ENCODE measurements at regions not wholly inside any gene's neighbourhood (a gene's known extent, or its start where the extent isn't known, plus 50 kb on each side); places are given as distances from the start of the nearest gene placed in this dataset.

DNA sequence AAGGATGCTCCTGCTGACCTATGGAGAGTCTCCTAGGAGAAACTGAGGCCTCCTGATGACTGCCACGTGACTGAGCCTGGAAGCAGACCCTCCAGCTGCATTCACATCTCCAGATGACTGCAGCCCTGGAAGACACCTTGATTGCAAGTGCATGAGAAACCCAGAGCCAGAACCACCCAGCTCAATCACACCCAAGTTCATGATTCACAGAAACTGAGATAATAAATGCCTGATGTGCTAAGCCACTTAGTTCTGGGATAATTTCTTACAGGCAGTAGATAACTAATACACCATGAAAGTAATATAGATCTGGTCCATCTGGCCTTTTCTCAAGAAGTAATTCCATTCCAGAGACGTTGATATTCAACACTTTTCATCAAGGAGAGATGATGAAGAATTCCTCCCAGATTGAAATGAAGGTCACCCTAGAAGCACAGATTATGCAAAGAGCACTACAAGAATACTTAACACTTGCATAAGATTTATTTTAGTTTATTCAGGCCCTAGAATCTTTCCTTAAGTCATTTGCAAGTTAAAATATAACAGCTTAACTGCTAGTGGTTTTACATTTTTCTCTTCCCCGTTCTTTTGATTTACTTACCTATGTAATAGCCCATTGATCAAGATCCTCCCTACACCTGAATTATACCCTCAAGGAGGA lies 208.2 kb upstream of the INHBA start:
- Mint-ChIP-seq H3K4me3 (no peak overlapping the region), H3K27ac (no peak overlapping the region), H3K9me3 (no peaks in the 10 kb centered on the region), H3K27me3 (peaks cover 16% of the 10 kb centered on the region), H3K4me1 (no peaks in the 10 kb centered on the region), H3K36me3 (ENCODE audit: low read depth) (no peaks in the 10 kb centered on the region)
- ATAC-seq (replicated peaks), result no peak

DNA sequence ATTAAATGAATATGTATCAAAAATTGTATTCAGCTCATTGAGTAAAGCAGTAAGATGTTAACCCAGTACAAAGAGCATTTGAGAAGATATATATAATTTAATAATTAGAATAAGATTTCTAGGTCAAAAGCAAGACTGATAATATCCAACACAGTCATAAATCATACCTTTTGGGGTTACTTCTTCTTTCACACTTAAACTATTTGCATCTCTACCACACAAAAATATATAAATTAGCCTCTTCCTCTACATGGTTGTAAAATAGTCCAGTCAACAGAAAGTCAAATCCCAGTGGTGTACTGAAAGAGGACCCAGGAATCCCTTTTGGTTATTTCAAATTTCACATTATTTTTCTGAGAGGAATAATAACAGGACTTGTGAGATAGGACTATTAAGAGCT lies 204.6 kb upstream of the INHBA start:
- H3K27ac Mint-ChIP-seq, result no peak overlapping the region
- H3K36me3 Mint-ChIP-seq (ENCODE audit: low read depth), result no peaks in the 10 kb centered on the region
- ATAC-seq (replicated peaks), result no peak
- no peaks in the 10 kb centered on the region for H3K4me1 Mint-ChIP-seq
- no peak overlapping the region for H3K4me3 Mint-ChIP-seq
- peaks cover 4% of the 10 kb centered on the region for H3K9me3 Mint-ChIP-seq
- peaks cover 14% of the 10 kb centered on the region for H3K27me3 Mint-ChIP-seq

DNA sequence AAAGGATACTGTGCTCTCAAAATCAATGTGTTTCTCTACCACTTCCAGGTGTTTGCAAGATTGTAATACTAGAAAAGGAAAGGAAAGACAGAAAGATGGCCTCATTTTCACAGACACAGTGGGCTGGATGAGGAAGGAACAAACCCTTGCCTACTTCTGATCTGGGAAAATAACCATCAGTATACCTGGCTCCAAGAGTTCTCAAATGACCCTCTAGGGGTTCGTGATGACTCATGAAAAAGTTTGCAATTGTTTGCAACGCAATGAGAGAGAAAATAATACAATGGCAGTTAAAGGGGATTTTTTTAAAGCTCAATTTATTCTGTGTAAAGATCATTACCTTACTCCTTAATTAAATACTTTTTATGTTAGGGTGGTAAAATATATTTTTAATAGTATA lies 197.6 kb upstream of the INHBA start:
- Mint-ChIP-seq H3K4me1 (no peaks in the 10 kb centered on the region), H3K4me3 (no peak overlapping the region), H3K27ac (no peak overlapping the region), H3K9me3 (peaks cover 9% of the 10 kb centered on the region), H3K27me3 (peaks cover 26% of the 10 kb centered on the region), H3K36me3 (ENCODE audit: low read depth) (no peaks in the 10 kb centered on the region)
- no peak for ATAC-seq (replicated peaks)

DNA sequence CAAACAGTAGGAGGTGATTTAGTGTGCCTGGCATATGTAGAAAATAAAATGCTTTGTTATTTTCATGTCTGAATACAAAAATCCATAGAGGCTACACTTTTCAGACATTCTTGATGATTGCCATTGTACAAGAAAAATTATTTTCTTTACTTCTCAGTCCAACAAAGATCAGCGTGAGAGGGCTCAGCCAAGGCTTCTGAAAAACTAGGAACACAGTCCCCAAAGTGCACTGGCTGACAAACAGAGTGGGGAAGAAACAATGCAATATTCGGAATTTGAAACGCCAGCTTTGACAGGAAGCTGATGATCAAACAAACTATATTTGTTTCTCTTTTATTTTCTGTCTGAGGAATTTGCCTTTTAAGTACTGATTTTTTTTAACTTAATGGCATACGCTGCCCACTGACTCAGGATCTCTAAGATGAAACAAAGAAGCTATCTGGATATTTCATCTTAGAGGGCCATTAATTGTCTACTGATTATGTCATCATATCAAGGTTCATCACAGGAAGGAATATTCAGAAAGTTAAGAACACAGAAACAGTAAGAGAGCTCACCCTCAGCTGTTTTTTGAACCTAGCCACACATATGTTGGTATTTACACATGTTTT lies 197.0 kb upstream of the INHBA start:
- H3K4me1 Mint-ChIP-seq, result no peaks in the 10 kb centered on the region
- no peak overlapping the region for H3K27ac Mint-ChIP-seq
- peaks cover 26% of the 10 kb centered on the region for H3K27me3 Mint-ChIP-seq
- peaks cover 9% of the 10 kb centered on the region for H3K9me3 Mint-ChIP-seq
- no peak for ATAC-seq (replicated peaks)
- no peak overlapping the region for H3K4me3 Mint-ChIP-seq
- H3K36me3 Mint-ChIP-seq (ENCODE audit: low read depth), result no peaks in the 10 kb centered on the region

DNA sequence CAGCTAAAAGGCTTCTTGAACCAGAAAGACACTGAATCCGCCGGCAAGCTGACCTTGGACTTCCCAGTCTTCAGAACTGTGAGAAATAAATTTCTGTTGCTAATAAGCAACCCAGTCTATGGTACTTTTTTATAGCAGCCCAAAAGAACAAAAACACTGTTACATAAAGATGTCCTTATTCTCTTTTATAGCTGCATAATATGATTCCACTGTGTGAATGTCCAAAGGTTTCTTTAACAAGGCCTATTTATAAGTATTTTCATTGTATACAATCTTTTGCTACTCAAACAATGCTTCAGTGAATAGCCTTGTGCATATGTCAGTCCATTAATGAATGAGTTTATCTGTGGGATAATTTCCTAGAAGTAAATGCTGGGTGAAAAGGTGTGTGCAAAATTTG lies 190.8 kb upstream of the INHBA start:
- Mint-ChIP-seq H3K27ac (no peak overlapping the region), H3K36me3 (ENCODE audit: low read depth) (no peaks in the 10 kb centered on the region), H3K9me3 (peaks cover under 1% of the 10 kb centered on the region), H3K4me3 (no peak overlapping the region), H3K4me1 (no peaks in the 10 kb centered on the region), H3K27me3 (peaks cover 27% of the 10 kb centered on the region)
- ATAC-seq (replicated peaks), result no peak

DNA sequence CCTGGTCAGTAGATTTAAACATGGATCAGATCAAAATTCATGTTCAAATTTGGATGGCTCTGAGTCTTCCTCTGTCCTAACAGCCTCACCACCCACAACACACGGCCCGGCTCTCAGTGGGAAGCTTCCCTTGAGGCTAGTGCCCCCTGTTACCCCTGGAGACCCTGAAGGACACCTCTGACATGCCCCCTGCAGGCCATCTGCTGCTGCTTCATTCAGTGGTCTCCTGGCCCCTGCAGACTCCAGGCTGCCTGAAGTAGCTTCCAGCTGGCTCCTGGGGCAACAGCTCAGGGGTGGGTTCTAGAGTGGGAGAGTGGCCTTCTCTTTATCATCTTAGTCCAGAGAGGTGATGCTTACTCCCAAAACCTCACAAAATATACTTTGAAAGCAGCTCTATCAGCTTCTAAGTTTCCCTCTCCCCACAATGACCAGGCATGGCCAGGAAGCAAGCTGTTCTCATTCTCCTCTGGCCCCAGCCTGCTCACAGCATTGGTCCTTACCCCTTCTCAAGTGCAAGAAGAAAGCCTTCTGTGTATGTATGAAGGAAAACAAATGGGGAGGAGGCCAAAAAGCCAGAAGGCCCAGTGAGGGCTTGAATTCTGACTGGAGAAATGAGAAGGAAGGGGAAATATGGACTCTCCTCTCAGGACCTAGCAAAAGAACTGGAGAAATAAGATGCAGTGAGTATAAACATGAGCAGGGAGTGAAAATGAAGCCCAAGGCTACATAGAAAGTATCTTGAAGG lies 189.6 kb upstream of the INHBA start:
- H3K9me3 Mint-ChIP-seq, result no peaks in the 10 kb centered on the region
- H3K36me3 Mint-ChIP-seq (ENCODE audit: low read depth), result no peaks in the 10 kb centered on the region
- H3K4me3 Mint-ChIP-seq, result no peak overlapping the region
- H3K27me3 Mint-ChIP-seq, result peaks cover 23% of the 10 kb centered on the region
- no peak for ATAC-seq (replicated peaks)
- H3K4me1 Mint-ChIP-seq, result no peaks in the 10 kb centered on the region
- no peak overlapping the region for H3K27ac Mint-ChIP-seq

DNA sequence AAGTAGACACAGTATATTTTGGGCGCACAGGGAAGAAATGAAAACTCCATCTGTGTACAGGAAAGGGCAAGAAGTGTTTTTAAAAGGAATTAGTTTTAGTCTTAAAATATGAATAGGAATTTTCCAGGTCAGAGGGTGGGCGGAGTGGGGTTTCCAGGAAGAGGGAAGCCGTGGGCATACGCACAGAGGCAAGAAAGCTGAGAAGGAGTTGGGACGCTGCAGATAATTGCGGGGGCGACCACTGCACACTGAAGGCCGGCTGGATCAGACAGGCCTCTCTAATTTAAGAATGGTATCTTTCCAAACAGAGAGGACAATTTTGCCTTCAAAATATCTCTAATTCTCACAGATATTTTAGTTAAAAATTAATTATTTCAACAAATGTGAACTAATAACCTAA lies 189.1 kb upstream of the INHBA start:
- Mint-ChIP-seq H3K4me3 (no peak overlapping the region), H3K4me1 (no peaks in the 10 kb centered on the region)
- no peak for ATAC-seq (replicated peaks)

DNA sequence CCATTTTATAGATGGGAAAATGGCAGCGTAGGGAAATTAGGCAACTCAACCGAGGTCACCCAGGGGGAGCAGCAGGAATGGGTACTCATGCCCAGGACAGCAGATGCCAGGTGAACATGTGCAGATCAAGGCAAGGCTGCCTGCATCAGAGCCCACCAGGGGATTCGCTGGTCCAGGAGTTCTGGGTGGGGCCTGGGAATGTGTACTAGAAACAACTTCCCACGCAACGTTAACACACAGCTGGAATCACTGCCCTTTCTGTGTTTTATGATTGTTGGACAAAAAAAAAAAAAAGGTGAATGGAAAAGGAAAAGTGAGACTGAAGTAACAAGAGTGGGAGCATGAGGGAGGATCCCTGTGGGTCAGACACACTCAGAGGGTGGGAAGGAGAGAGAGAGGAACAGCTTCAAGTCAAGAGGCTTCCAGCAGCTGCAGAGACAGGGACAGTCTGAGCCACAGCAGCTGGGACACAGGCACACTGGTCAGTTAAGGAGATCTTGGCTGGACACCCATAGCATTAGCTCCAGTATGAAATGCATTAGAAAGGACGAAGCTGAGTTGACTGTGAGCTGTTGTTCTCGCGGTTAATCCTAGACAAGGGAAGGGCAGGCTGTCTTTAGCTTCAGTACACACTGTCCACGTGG lies 187.9 kb upstream of the INHBA start:
- Mint-ChIP-seq H3K4me3 (no peak overlapping the region), H3K27ac (no peak overlapping the region), H3K27me3 (peaks cover 15% of the 10 kb centered on the region), H3K9me3 (no peaks in the 10 kb centered on the region), H3K36me3 (ENCODE audit: low read depth) (no peaks in the 10 kb centered on the region), H3K4me1 (no peaks in the 10 kb centered on the region)
- ATAC-seq (replicated peaks), result no peak

More for the DNA sequence above, 189.1 kb upstream of the INHBA start:
- Mint-ChIP-seq H3K27ac (no peak overlapping the region), H3K36me3 (ENCODE audit: low read depth) (no peaks in the 10 kb centered on the region), H3K9me3 (no peaks in the 10 kb centered on the region), H3K27me3 (peaks cover 24% of the 10 kb centered on the region)

DNA sequence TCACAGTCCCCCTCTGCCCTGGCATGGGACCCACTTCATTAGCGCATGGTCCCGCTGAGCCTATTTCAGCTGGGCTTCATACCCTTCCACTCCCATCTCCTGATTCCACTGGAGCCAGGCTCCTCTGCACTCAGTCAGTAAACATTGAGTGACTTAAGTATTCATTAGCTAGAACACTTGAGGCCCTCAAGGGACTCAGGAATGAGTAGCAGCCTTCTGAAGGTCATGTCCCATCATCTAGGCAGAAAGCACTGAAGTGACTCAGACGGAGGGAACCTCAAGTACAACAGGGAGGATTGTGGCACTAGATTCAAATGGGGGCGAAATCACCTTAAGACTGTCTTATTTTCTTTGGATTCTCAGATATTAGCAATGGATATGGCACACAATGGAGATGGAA lies 186.6 kb upstream of the INHBA start:
- Mint-ChIP-seq H3K36me3 (ENCODE audit: low read depth) (no peaks in the 10 kb centered on the region), H3K27ac (no peak overlapping the region), H3K4me3 (no peak overlapping the region), H3K27me3 (peaks cover 14% of the 10 kb centered on the region), H3K4me1 (no peaks in the 10 kb centered on the region), H3K9me3 (no peaks in the 10 kb centered on the region)
- peak; percentile 60 for ATAC-seq (replicated peaks)

DNA sequence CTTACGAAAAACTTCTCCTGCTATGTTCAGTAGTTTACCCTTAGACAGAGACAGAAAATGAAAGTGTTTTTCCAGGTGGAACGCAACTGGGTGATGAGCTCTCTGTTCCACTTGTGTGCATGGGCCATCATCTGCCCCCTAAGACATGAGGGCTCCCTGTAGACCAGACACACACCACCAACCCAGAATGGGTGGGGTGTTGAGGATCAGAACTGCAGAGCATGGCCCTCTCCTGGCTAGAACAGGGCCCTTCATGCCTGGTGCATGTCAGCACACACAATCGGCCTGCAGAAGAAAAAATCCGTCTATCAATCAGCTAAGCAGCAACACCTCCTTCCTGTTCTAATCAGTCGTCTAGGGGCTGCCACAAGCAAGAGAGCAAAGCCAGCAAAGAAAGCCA lies 186.2 kb upstream of the INHBA start:
- no peak overlapping the region for H3K4me3 Mint-ChIP-seq
- H3K27ac Mint-ChIP-seq, result no peak overlapping the region
- H3K4me1 Mint-ChIP-seq, result no peaks in the 10 kb centered on the region
- H3K36me3 Mint-ChIP-seq (ENCODE audit: low read depth), result no peaks in the 10 kb centered on the region
- no peak for ATAC-seq (replicated peaks)
- peaks cover 14% of the 10 kb centered on the region for H3K27me3 Mint-ChIP-seq
- no peaks in the 10 kb centered on the region for H3K9me3 Mint-ChIP-seq

DNA sequence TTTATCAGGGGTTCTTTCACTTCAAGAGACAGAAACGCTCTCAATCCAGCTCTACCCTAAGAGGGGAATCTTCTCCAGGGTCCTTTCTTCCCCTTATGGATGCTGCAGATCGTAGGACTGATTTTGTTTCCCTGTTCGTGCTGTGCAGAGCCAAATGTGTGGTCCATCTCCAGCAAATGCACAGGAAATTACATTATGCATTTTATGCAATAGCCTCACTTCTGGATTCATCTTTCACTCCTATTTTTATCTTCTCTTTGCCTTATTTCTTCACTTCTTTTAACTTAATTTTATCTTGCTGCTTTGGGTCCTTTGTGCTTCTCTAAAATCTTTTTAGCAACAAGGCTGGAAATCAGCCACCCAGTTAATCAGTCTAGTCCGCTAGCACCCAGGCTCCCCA lies 184.5 kb upstream of the INHBA start:
- peaks cover 7% of the 10 kb centered on the region for H3K4me1 Mint-ChIP-seq
- no peaks in the 10 kb centered on the region for H3K36me3 Mint-ChIP-seq (ENCODE audit: low read depth)
- peaks cover 14% of the 10 kb centered on the region for H3K27me3 Mint-ChIP-seq
- no peaks in the 10 kb centered on the region for H3K9me3 Mint-ChIP-seq
- ATAC-seq (replicated peaks), result no peak
- no peak overlapping the region for H3K4me3 Mint-ChIP-seq
- H3K27ac Mint-ChIP-seq, result no peak overlapping the region

DNA sequence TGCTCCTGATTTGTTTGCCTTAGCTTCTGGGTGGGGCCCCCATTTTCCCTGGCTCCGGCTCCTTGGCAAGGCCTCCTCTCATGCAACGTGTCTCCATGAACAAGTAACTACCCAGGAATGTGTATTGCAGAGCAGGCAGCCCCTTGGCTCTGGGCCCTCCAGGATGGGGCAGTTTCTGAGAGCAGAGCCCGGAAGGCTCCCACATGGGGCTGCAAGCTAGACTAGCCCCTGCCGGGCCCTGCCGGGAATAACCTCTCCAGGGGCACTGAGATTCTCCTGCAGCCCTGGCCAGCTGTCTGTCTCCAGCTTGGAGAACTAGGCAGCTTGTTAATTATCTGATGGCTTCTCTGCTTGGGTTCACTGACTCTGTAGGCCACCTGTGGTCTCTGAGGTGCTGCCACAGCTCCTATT lies 184.0 kb upstream of the INHBA start:
- Mint-ChIP-seq H3K27me3 (peaks cover 14% of the 10 kb centered on the region), H3K4me3 (no peak overlapping the region), H3K36me3 (ENCODE audit: low read depth) (no peaks in the 10 kb centered on the region), H3K27ac (no peak overlapping the region), H3K9me3 (no peaks in the 10 kb centered on the region), H3K4me1 (peaks cover 12% of the 10 kb centered on the region)
- ATAC-seq (replicated peaks), result no peak

DNA sequence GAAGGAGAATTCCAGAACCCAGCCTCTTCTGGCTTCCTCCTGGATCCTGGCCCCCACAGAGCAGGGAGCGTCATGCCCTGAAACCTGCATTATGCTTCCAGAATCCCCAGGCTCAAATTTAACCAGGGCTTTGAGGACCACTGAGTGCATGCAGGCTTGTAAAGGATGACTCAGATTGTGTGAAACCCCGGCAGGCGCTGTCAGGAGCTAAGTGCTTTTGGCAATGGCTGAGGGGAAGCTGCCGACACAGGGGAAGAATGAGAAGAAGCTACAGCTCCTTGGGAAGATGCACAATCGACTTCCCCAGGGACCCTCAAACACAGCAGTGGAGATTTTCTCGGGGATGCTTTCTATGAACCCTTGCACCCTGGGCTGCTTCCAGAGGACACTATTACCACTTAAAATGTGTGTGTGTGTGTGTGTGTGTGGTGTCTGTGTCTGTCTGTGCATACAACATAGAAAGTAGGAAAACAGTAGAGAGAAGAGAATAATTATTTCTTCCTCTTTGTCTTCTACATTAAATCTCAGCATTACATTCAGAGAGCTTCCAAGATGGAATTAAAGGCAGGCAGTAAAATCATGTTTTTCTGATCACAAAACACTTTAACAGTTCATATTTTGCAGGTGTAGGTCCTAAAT lies 183.5 kb upstream of the INHBA start:
- no peaks in the 10 kb centered on the region for H3K9me3 Mint-ChIP-seq
- no peak overlapping the region for H3K27ac Mint-ChIP-seq
- peaks cover 14% of the 10 kb centered on the region for H3K27me3 Mint-ChIP-seq
- peaks cover 14% of the 10 kb centered on the region for H3K4me1 Mint-ChIP-seq
- no peaks in the 10 kb centered on the region for H3K36me3 Mint-ChIP-seq (ENCODE audit: low read depth)
- H3K4me3 Mint-ChIP-seq, result no peak overlapping the region
- ATAC-seq (replicated peaks), result no peak

DNA sequence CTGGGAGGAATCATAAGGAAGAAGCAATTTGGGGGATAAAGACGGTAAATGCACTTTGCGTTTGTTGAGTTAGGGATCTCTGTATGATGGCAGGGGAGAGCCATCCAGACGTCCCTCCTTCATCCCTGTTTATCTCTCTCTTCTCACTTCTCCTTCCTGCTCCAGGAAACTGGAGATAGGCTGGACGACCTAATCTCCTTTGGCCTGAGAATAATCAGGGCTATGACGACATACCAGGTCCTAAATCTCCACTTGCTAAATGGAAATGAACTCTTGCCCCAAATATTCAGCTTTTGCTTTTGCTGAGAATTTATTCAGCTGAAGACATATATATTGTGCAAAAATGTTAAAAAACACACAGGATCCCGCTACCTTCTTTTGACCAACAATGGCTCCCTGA lies 182.9 kb upstream of the INHBA start:
- Mint-ChIP-seq H3K4me1 (peaks cover 14% of the 10 kb centered on the region), H3K36me3 (ENCODE audit: low read depth) (no peaks in the 10 kb centered on the region)
- no peak for ATAC-seq (replicated peaks)

More for the DNA sequence above, 182.9 kb upstream of the INHBA start:
- no peak overlapping the region for H3K27ac Mint-ChIP-seq
- H3K9me3 Mint-ChIP-seq, result no peaks in the 10 kb centered on the region
- no peak overlapping the region for H3K4me3 Mint-ChIP-seq
- peaks cover 14% of the 10 kb centered on the region for H3K27me3 Mint-ChIP-seq

All from activated T-helper 17 cell treated with anti-CD3 and anti-CD28 coated beads, Interleukin-2, amount 50 U/mL, for 72 hours (primary cell).